ENCODE measurements at regions not wholly inside any gene's neighbourhood (a gene's known extent, or its start where the extent isn't known, plus 50 kb on each side); places are given as distances from the start of the nearest gene placed in this dataset.
"Not testable (repeated sequence)": the region's sequence is repeated elsewhere in the genome, so short reads cannot be mapped to it uniquely, and the experiment has no call there.

DNA sequence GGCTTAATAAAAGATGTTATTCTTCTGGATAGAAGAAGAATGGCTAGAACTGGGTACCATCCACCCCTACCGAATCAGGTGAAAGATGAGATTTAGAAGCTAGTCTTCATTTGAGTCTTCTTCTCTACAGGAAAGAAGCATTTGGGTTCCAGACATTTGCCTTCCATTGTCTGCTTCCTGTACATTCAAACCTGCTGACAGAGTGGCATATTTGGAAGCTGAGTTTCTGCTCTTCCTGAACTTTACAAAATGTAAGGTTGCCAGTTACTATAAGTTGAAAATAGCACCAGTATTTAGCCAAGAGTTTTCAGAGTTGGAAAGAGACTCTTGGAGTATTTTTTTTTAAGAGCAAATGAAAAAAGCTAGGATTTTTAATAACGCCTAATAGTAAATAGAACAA lies 525.4 kb upstream of the TLE4 start:
- DNase-seq: no peak

DNA sequence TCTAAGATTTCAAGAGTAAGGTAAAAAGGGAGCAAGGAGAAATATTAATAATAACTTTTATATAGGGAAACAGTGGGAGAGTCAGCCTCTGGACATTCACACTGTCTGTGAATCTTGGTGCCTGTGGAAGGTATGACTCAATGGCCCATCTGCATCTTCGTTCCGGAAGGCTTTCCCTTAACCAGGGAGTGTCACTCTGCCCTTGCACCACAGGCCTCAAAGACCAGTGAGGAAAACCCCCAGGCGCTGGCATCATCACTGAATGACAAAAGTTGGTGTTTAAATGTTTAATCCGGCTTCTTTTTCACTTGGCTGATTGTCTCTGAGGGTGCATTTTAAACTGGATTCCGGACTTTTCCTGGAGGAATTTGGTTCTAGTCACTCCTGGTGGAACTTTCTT lies 522.4 kb upstream of the TLE4 start:
- DNase-seq: no peak

DNA sequence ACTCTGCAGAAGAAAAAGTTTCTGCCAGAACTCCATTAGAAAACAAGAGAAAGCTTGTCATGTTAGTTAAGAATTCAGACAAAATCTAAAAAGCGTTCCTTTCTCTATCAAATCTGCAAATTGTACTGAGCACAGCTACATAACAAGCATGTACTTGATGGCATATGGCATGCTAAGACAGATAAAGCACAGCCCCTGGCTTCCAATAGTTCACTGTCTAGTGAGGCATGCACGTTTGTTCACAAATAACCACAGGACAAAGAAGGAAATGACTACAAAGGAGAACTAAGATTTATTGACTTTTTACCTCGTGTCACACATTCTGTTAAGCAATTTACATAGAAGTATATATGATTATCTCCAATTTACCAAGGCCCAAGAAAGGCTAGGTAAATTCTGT lies 518.2 kb upstream of the TLE4 start:
- DNase-seq: no peak

DNA sequence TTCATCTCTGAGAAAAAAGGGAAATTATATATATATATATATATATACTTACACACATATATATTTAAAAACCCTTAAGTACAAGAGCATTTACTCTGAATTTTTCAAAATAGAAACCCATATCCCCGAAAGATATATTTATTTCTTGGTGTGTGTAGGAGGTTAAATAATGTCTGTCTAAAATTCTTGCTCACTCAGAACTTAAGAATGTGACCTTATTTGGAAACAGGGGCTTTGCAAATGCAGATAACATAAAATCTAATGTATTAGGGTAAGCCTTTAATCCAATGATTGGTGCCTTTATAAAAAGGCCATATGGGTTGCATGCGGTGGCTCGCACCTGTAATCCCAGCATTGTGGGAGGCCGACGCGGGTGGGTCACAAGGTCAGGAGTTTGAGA lies 517.3 kb upstream of the TLE4 start:
- no peak for DNase-seq

DNA sequence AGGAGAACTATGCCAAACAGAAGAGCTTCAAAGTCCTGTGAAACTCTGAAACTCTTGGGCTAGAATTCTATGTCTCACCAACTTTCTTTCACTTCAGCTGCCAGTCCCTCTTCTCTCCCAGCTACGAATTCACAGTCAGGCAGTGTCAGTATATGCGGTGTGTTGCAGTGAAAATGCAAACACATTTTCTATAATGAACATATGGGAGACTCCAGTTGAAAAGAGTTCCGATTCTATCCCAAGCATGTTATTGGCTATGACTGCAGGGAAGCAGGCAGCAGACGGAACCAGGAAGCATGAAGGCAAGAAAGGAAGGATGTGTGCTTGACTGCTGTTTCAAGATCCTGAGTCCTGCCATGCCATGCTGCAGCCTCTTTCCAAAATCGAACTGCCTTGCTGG lies 515.7 kb upstream of the TLE4 start:
- DNase-seq: no peak

DNA sequence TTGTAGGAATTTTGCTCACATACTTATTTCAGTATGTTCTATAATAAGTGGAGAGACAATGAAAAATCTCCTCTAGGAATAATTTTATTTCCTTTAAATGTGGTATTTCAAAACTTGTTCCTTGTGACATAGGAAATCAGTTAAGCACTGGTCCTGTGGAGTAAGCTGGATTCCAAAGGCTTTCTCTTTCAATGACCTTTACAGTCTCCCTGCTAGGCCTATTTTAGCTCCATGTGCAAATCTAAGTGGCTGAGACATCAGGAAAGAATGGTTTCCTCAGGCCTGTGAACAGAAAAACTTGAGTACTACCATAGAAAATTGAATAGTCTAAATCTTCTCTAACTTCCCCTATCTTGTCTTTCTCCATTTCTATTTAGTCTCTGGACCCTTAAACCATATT lies 514.2 kb upstream of the TLE4 start:
- no peak for DNase-seq

DNA sequence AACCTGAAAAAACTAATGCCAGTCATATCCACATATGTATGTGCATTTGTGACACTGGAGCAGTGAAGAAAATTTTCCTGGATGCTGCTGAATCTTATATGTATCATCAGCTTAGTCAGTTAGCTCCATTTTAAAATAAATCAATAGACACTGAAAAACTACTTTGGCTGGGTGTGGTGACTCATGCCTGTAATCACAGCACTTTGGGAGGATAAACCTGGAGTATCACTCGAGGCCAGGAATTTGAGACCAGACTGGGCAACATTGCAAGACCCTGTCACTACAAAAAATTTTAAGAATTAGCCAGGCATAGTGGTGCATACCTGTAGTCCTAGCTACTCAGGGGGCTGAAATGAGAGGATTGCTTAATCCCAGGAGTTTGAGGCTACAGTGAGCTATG lies 511.0 kb upstream of the TLE4 start:
- no peak for DNase-seq

DNA sequence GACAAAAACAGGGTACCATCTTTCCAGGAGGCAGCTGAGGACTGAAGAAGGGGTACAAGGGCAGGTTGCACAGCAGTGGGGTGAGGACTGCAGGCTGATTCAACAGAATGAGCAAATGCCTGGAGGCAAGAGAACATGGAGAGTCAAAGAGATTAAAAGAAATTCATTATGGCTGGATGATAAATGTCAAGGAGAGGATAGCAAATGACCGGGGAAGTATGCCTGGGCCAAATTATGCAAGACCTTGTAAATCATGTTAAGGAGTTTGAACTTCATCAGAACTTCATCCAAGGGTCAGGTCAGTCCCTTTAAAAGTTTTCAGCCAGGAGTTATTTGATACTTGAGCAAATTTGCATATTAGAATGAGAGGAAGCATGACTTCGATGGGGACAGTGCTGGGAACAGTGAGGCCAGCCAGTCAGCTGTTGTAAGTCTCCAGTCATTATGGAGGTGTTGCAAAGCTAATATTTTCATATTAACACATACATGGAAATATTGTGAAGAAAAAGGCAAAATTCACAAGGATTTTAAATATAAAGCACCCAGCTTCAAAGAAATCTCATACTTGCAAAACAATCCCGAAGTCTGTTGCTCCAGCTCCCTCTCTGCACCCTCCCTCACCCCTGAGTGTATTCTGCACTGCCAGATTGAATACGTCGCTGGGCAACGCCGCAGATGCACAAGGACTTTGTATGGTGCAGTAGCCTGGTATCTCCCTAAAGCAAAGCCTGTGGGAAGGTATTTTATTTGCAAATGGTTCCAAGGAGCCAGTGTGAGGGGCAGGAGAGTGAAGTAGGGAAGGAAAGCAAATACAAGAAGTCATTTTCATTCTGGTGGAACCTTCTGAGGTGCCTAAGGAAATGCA lies 509.8 kb upstream of the TLE4 start:
- DNase-seq: no peak

DNA sequence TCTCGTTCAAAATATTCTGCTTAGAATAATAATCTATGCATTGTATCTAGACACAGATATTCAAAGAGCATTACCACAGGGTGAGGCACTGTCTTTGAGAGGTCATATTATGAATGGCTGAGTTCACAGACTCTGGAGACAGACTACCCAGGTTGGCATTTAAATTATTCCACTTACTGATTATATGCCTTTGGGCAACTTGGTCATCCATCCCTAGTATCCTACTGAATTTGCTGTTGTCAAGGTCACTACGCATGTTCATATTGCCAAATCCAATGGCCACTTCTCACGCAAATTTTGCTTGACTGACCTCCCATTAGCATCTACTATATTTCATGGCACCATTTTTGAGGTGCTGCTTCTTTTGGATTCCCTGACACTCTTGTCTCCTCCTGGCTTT lies 498.6 kb upstream of the TLE4 start:
- no peak for DNase-seq

DNA sequence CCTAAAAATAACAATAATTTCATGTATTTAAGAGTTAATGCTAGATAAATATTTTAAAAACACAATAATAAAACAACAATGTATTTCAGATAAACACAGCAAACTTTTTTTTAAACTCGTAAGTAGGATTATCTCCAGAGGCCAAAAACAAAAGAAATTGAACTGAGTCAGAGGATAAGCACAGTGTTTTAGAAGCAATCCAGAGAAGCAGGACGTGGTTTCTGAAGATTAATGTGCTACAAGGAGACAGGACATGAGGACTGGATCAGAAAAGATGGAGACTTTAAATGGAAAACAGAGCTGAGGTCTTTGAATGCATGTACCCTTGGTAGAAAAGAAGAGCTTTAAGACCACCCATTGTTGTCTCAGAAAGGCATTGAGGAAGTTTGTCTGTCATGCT lies 491.2 kb upstream of the TLE4 start:
- DNase-seq: no peak

DNA sequence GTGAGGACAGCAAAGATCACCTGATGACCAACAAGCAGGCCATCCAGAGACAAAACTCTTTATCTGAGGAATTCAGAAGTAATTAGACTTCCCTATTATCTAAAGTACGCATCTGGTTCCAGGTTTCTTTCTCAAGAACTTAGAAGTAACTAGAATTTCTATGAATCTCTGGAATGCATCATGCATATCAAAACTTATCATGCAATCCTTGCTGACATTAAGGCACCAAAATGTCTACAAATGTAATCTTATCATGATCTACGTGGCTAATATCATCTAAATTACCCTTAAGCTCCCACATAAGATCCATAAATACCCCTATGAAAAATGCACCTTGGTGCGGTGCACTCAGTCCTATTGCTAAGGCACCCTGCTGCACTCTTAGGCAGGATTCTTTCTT lies 488.1 kb upstream of the TLE4 start:
- no peak for DNase-seq

DNA sequence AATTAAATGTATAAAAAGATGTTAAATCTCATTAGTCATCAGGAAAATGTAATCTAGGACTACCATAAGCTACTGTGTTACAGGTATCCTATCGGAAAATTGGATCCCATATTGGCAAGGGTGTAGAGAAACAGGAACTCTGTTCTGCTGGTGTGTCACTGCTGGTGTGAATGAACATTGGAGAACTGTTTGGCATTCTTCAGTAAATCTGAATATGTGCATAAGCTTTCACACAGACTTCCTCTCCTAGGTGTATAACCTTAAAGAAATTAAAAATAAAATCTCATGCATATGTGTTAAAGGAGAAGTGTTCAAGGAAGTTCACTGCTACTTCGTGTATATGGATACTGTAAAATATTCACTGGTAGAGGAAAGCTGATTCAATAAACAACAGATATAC lies 484.6 kb upstream of the TLE4 start:
- no peak for DNase-seq

DNA sequence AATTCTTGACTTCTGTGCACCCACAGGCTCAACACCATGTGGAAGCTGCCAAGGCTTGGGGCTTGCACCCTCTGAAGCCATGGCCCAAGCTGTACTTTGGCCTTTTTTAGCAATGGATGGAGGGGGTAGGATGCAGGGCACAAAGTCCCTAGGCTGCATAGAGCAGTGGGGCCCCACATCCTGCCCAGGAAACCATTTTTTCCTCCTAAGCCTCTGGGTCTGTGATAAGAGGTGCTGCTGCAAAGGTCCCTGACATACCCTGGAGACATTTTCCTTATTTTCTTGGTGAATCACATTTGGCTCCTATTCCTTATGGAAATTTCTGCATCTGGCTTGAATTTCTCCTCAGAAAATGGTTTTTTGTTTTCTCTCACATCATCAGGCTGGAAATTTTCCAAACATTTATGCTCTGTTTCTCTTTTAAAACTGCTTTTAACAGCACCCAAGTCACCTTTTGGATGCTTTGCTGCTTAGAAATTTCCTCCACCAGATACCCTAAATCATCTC lies 482.7 kb upstream of the TLE4 start:
- no peak for DNase-seq

DNA sequence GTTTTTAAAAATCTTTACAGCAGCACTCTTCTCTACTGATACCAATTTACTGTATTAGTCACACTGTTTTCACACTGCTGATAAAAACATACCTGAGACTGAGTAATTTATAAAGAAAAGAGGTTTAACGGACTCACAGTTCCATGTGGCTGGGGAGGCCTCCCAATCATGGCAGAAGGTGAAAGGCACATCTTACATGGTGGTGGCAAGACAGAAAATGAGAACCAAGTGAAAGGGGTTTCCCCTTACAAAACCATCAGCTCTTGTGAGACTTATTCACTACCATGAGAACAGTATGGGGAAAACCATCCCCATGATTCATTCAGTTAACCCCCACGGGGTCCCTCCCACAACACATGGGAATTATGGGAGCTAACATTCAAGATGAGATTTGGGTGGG lies 481.9 kb upstream of the TLE4 start:
- DNase-seq: peak in 1 of 2 donors; percentile 1

DNA sequence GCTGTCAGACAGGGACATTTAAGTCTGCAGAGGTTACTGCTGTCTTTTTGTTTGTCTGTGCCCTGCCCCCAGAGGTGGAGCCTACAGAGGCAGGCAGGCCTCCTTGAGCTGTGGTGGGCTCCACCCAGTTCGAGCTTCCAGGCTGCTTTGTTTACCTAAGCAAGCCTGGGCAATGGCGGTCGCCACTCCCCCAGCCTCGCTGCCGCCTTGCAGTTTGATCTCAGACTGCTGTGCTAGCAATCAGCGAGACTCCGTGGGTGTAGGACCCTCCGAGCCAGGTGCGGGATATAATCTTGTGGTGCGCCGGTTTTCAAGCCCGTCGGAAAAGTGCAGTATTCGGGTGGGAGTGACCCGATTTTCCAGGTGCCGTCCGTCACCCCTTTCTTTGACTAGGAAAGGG lies 468.5 kb upstream of the TLE4 start:
- DNase-seq: not testable (repeated sequence)

DNA sequence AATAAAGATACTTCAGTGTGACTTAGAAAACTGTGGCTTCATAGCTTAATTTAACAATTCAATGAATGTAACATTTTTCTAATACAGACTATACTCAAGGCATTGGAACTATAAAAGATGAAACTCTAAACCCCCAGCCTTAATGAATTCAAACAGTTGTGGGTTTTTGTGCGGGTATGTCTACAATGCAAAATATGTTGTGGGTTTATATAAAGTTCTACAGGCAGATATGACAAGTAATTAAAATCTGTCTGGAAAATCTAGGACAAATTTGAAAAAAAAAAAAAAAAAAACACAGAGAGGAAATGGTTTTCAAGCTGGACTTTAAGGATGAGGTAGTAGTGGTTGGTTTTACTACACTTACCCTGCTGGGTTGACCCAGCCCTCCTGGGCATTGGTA lies 467.5 kb upstream of the TLE4 start:
- no peak for DNase-seq

DNA sequence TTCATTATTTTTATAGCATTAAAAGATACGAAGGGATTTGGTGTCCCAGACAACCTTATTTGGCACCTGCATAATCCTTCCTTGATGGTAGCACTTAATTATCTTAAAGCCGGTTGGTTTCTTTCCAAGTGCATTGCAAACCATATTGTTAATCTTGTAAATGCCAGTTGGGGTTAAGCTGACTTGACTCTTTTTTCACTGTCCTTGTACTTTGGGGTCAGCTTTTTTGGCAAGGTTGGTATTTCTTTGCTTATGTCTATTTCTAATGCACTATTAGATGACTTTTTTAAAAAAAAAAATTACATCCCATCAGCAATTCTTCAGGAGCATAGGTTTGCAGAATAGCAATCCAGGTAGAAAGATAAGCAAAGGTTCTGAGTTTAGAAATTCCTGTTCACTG lies 466.8 kb upstream of the TLE4 start:
- DNase-seq: no peak

DNA sequence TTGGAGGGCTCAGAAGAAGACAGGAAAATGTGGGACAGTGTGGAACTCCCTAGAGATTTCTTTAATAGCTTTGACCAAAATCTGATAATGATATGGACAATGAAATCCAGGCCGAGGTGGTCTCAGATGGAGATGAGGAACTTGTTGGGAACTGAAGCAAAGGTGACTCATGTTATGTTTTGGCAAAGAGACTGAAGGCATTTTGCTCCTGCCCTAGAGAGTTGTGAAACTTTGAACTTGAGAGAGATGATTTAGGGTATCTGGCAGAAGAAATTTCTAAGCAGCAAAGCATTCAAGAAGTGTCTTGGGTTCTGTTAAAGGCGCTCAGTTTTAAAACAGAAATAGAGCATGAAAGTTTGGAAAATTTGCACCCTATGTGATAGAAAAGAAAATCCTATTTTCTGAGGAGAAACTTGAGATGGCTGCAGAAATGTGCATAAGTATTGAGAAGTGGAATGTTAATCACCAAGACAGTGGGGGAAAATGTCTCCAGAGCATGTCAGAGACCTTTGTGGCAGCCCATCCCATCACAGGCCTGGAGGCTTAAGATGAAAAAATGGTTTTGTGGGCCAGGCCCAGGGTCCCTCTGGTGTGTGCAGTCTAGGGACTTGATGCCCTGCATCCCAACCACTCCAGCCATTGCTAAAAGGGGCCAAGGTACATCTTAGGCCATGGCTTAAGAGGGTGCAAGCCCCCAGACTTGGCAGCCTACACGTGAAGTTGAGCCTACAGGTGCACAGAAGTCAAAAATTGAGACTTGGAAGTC lies 463.7 kb upstream of the TLE4 start:
- DNase-seq: no peak

DNA sequence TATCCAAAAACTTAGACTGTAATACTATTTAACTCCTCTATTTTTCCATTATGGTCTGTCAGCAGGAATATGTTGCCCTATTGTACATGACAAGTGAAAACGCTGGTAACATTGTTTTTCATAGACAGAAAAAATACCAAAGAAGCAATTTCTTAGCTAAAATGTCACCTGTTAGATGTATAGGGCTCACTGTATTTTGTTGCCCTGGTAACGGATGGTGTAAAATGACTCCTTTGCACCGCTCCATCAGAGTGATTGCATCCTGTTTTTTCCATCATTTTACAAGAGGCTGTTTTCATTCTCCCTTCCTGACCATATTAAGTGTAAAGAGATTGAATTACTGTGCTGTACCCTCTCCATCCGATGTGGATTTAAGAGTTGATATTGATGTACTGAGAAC lies 460.1 kb upstream of the TLE4 start:
- DNase-seq: no peak

DNA sequence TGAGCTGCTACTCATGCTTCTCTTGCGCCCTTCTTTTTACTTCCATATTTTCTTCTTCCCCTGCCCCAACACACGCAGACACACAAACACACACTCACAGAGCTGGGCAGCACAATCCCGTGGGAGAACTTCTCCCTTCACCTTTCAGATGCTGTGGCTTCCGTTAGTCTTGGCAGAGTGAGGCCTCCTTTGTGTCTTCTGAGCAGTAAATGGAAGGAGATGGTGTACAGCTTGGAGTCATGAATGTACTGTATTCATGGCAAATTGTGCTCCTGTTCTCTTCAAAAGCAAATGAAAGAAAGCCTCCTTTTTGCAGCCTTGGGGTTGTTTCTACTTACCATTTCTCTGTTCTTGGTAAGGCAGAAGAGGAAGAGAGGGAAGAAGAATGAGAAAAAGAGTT lies 456.6 kb upstream of the TLE4 start:
- no peak for DNase-seq

DNA sequence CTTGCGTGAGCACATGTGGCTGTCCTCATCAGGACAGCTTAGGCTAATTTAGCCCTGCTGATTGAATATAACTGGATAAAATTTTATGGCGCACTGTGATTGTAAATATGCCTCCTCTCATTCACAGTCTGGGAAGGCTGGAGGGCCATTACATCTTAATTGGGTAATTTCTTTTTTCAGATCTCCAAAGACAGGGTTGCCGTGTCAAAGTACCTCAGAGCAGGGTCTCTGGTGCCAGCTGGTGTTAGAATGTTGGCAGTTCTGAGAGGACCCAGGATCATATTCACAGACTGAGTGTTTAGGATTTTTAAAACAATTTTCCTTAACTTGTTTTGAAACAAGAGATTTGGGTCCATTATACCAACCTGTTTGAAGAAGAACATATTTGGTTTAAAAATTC lies 455.7 kb upstream of the TLE4 start:
- no peak for DNase-seq

DNA sequence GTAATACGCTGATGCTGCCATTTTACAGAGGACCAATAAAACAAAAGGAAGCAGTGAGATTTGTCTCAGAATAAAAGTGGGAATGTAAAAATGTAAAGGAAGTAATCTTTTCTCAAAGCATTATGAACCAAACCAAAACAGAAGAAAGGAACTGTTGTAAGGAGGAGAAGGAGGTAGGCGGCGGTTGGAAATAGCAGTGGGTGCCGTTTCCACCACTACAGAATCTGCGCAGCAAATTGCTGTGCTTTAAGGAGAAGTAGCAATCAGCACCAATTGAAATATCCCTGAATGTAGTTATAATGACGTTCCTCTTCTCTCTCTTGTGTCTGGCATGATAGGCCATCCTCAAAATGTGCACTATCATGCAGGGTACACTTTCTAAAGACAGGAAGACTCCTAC lies 455.1 kb upstream of the TLE4 start:
- DNase-seq: no peak

DNA sequence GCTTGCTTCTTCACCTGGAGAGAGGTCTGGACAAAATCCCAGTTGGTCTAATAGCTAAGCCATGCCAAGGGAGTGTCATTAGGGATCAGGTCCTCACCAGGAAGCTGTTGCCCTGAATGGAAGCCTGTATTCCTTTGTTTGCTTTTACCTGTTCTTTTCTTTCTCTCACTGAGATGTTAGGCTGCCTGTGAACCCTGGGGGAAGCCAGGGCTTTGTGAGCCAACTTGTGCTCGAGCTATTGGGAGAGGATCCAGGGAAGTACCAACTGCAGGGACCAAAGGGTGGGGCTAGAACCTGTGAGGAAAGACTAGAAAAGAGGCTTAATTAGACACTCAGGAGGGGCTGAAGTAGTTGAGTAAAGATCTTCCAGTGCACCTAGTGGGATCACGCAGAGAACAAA lies 451.2 kb upstream of the TLE4 start:
- DNase-seq: no peak

DNA sequence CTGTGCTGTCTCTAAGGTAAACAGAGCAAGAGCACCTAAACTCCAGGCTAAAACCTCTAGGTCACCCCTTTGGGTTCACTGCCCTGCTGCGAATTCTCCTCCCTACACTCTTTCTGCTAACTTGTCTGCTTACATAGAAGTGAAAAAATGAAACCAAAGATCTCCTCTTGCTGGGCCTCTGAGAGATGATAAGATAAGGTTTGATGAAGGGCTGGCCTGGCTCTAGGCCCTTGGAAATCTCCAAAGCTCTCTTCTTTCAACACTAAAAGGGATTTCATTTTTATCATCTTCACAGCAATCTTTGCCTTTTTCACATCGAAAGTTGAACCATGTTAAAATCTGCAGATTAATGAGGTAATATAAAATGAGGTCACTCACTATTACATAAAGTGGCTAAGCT lies 450.8 kb upstream of the TLE4 start:
- no peak for DNase-seq

Measured in inflammatory macrophage treated with lipopolysaccharide for 1 hour (primary cell).